HS-27A (cell line): ENCODE measurements at regions not wholly inside any gene's neighbourhood (a gene's known extent, or its start where the extent isn't known, plus 50 kb on each side); places are given as distances from the start of the nearest gene placed in this dataset.

Source experiments
- DNase-seq: peaks from one replicate; pipeline ENCODE4 v3.0.0-alpha.2; 2012; ENCODE audit warnings: low read depth, missing footprints

- DNase-seq = no peak
Measured at GRCh38 chr18:27752944-27753343, 424.0 kb downstream of the CDH2 start.

GRCh38 chr18:27750923-27751322 lies 426.0 kb downstream of the CDH2 start:
- DNase-seq = no peak

- DNase-seq = peak; percentile 66
Measured at GRCh38 chr18:27750014-27750413, 426.9 kb downstream of the CDH2 start.

- DNase-seq = no peak
Measured at GRCh38 chr18:27749194-27749593, 427.7 kb downstream of the CDH2 start.

- no peak for DNase-seq
Measured at GRCh38 chr18:27746241-27746640, 430.7 kb downstream of the CDH2 start.

- no peak for DNase-seq
Measured at GRCh38 chr18:27735117-27735516, 441.8 kb downstream of the CDH2 start.

GRCh38 chr18:27731211-27731610 lies 445.7 kb downstream of the CDH2 start:
- DNase-seq = no peak

GRCh38 chr18:27728659-27729058 lies 448.3 kb downstream of the CDH2 start:
- DNase-seq = no peak

- no peak for DNase-seq
Measured at GRCh38 chr18:27724362-27724761, 452.6 kb downstream of the CDH2 start.

GRCh38 chr18:27723168-27723567 lies 453.8 kb downstream of the CDH2 start:
- DNase-seq = no peak

- no peak for DNase-seq
Measured at GRCh38 chr18:27719680-27720079, 457.2 kb downstream of the CDH2 start.

- no peak for DNase-seq
Measured at GRCh38 chr18:27717816-27718215, 459.1 kb downstream of the CDH2 start.

- DNase-seq = no peak
Measured at GRCh38 chr18:27717250-27717649, 459.7 kb downstream of the CDH2 start.

GRCh38 chr18:27715751-27716150 lies 461.2 kb downstream of the CDH2 start:
- DNase-seq = no peak

GRCh38 chr18:27713738-27714095 lies 463.2 kb downstream of the CDH2 start:
- DNase-seq = peak; percentile 68

- no peak for DNase-seq
Measured at GRCh38 chr18:27713037-27713737, 463.7 kb downstream of the CDH2 start.

- DNase-seq = no peak
Measured at GRCh38 chr18:27712066-27712465, 464.9 kb downstream of the CDH2 start.

- DNase-seq = no peak
Measured at GRCh38 chr18:27711382-27711781, 465.5 kb downstream of the CDH2 start.

GRCh38 chr18:27709344-27709743 lies 467.6 kb downstream of the CDH2 start:
- no peak for DNase-seq

GRCh38 chr18:27707201-27707600 lies 469.7 kb downstream of the CDH2 start:
- DNase-seq = no peak

GRCh38 chr18:27704736-27705361 lies 472.1 kb downstream of the CDH2 start:
- no peak for DNase-seq

- DNase-seq = no peak
Measured at GRCh38 chr18:27699137-27699536, 477.8 kb downstream of the CDH2 start.

GRCh38 chr18:27696148-27696547 lies 480.8 kb downstream of the CDH2 start:
- DNase-seq = no peak

GRCh38 chr18:27695503-27695902 lies 481.4 kb downstream of the CDH2 start:
- DNase-seq = no peak
